GM19452 (cell line): ENCODE measurements at regions not wholly inside any gene's neighbourhood (a gene's known extent, or its start where the extent isn't known, plus 50 kb on each side); places are given as distances from the start of the nearest gene placed in this dataset.

Source experiments
- ATAC-seq: cut with Tn5 transposase; IDR thresholded peaks from one replicate; pipeline ENCODE4 v1.9.1; 2021; ENCODE audit not compliant: unreplicated experiment

DNA sequence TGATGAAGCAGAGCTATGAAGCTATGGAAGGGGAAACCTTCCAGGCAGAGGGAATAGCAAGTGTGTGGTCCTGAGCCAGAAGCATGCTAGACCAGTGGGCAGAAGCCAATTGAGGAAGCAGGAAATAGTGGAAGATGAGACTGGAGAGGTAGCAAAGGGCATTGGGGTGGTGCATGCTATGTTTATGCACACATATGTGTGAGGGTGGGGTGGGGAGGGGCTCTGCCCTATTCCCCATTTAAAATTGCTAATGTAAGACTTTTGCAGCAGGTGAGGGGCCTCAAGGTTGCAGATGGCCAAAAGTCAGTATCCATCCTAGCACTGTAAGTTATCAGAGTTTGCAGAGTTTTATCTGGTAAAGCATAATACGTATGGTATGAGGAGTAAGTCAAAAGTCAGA is 626.6 kb upstream of the KIRREL3 start:
- ATAC-seq: no peak

DNA sequence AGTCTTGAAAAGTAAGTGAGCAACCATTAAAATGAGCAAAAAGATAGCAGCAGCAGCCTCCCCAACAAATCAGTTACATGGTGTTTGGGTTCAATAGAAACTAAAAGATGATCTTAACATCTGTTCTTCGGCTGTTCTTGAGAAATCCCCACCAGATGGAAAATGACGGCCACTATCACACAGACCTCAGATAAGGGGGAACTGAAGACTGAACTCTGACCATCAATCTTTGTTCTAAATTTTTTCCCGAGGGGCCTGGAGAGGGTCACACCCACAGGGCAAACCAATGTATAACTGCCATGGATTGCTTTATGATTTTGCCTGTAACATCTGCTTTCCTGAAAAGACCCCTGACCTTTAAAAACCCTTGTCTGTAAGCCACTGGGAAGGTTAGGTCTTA is 624.8 kb upstream of the KIRREL3 start:
- no peak for ATAC-seq

DNA sequence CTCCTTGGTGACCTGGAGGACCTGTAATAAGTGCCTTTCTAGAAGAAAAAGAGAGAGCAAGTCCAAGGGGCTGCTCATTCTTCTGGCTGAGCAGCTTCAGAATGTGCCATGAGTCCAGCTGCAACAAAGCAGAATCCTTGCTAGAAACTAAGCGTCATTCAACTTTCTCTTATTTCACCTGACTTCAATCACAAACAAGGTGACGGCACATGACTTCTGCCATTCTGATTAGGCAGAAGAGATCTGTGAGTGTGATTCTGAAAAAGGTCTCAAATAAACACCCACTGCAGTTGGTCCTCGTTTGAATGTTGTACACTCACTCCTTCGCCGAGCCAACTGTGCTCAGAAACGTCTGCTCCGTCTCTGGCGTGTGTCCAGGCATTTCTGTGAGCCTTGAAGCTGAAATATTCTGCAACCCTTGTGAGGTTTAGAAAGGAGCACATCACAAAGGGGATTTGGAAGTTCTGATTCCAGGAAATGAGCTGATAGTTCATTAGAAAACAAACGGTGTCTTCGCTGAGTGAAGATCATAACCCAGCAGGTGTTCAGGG is 623.8 kb upstream of the KIRREL3 start:
- no peak for ATAC-seq

DNA sequence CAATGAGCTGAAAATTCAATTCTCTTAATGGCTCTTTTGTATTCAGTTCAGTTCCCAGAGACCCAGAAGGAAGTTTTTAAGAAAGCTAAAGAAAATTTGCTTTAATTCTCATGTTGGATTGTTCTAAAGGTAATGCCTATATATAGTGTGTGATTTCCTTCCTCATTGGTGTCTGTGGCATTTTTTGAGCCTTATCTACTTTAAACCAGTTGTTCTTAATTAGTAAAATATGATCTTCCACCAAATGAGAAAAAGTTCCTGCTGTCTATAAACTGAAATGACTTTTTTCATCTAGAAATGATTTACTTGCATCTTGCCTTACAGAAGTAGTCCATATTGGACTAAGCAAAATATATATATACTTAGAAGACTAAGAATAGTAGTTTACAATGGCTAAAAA is 622.1 kb upstream of the KIRREL3 start:
- no peak for ATAC-seq

DNA sequence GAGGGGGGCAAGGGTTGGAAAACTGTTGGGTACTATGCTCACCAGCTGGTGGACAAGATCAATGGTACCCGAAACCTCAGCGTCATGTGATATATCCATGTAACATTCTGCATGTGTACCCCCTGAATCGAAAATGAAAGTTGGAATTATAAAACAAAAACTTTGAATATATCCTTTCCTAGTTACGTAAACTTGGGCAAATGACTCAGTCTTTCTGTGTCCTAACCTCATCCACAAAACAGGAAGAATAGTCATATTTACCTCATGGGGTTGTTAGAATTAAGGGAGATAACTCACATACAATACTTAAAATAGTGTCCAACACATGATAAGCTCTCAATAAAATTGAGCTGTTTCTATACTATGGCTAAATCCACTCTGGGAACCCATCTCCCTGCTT is 620.1 kb upstream of the KIRREL3 start:
- no peak for ATAC-seq

DNA sequence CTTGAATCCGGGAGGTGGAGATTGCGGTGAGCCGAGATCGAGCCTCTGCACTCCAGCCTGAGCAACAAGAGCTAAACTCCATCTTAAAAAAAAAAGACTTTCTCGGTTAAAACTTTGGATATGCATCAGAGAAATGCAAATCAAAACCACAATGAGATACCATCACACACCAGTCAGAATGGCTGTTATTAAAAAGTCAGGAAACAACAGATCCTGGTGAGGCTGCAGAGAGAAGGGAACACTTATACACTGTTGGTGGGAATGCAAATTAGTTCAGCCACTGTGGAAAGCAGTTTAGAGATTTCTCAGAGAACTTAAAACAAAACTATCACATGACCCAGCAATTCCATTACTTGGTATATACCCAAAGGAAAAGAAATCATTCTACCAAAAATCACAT is 619.4 kb upstream of the KIRREL3 start:
- no peak for ATAC-seq

DNA sequence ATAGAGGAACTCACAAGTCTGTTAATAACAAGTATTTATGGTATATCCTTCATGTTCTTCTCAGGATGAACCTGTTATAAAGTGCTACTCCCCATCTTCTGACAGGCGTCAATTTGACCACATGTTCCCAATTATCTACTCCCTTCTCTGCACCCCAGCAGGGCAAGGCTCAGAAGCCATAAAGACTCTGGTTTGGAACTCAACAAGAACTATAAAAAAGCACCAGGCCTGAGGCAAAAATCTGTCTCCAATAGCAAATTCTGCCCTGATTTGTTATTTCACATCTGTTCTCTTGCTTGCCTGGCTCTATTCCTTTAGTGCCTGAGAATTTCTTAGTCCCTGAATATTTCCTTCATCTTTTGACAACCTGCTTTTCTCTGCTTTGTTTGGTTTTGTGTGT is 618.2 kb upstream of the KIRREL3 start:
- no peak for ATAC-seq

DNA sequence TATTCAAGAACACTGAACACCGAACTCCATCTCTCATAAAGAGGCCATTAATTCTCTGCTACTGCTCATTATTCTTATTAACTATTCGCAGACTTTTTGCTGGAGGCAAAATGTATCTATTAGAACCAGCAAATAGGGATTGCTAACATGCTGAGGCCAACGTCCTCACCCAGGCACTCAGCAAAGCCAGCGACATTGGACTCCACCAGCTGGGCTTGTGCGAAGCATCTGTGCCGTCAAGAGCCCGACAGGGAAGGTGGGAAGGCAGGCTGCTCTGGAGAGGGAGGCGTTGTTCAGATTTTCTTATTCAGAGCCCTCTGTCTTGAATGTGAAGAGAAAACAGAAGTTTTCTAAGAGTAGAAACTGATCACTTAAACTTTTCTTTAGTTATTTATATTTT is 615.6 kb upstream of the KIRREL3 start:
- no peak for ATAC-seq

DNA sequence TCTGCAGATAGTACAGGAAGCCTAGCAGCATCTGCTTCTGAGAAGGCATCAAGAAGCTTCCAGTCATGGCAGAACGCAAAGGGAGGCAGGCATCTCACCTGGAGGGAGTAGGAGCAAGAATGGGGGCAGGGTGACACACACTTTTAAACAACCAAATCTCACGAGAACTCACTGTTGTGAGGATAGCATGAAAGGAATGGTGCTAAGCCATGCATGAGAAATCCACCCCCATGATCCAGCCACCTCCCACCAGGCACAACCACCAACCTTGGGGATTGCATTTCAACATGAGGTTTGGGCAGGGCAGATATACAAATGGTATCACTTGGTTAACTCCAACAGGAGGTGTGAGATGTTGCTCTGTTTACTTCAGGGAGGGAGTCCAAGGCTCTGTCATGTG is 612.0 kb upstream of the KIRREL3 start:
- ATAC-seq: no peak

DNA sequence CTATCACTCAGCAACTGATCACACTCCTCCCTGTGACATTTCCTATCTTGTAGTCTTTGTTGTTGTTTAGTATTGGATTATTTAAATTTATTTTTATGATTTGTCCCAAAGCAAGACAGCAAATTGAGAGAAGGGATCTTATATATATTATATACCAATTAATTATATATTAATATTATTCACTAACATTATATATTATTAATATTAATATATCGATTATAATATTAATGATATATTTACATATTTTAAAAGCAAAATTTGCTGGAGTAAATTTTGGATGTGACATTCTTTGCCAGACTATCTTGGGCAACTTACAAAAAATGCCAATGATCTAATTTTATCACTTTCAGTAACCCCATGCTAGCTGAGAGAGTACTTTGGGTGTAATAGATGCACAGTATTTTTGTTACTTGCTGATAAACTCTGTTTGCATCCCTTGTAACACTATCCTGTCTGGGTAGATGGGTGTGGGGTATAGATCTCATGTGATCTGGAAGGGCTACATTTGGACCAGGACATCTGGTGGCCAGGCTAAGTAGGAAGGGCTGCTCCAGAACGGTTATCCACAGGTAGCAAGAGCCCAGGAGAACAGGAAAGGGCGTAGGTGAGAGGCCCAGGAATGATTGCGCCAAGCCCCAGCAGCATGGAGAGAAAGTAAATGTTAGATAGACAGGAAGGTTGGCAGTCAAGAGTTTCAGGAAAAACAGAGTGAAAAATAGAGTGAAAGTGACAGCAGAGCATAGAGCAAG is 608.6 kb upstream of the KIRREL3 start:
- ATAC-seq: no peak

DNA sequence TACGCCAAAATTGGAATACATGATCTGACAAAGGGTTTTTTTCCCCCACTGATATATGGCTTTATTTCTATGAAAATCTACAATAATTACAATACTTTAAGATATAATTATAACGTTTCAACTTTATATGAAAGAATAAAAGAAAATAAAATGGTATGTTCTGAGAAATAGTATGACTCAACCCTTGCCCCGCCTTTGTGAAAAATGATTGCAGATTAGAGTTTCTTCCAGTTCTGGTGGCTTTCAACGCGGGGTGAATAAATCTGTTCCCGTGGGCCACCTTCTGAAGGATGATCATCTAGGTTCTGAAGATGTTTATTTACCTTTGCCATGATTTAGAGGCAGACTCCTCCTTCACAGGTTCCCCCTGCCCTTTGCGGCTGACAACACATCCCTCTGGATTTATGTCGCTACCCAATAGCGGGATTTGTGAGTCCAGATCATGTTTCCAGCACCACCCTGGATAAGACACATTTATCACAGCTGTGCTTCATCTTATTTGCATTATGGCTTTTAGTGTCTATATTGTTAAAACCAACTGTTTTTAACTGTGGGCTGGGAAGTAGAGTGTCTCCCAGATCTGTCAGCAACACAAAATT is 607.0 kb upstream of the KIRREL3 start:
- no peak for ATAC-seq

DNA sequence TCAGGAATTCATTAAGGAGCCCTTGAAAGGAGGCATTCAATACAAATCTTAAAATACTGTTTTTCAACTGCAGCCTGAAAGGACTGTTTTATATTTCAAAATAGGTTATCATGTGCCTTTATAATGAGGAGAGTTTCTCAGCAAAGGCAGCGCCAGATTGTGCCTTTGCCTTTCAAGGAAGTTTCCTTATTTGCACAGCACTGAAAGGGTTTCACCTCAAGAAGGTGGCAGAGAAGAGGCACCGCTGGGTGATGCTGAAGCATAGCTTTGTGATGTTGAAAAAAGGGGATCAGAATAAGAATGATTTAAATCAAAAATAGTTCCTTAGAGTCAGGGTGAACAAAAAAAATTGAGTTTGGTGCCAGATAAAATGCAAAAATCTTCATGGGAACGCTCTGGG is 601.0 kb upstream of the KIRREL3 start:
- no peak for ATAC-seq

DNA sequence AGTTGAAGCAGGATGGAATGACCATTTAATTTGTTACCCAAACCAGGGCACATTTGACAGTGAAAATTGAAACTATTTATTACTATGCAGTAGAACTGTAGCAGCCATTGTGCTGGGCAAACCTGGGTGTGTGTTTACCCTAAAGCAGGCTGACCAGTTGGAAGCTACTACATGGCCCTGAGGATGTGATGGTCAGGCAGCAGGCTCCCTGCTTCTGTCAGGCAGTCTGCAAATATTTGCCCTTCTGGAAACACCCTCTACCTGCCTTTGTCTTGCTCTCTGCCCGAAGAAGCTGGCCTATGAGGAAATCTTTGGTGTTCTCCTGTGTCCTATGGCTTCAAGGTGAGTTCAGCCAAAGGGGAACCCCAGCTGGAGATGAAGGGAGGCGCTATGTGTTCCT is 600.1 kb upstream of the KIRREL3 start:
- ATAC-seq: no peak

DNA sequence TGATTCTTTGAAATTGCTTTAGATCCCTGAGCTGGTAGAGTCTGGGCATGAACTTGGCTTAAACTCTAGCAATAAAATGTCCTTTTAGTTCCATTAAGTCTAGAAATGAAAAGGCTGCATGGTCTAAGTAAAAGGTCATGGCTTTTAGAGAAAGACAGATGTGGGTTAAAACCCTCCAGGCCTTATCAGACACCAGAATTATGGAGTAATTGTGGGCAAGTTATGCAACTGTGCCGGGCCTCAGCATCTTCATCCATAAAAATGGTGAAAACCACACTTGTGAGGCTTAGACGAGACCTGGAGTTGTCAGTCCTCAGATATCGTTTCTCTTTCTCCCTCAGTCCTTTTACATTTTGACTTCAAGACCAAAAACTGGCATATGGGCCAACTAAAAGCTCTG is 597.9 kb upstream of the KIRREL3 start:
- no peak for ATAC-seq

DNA sequence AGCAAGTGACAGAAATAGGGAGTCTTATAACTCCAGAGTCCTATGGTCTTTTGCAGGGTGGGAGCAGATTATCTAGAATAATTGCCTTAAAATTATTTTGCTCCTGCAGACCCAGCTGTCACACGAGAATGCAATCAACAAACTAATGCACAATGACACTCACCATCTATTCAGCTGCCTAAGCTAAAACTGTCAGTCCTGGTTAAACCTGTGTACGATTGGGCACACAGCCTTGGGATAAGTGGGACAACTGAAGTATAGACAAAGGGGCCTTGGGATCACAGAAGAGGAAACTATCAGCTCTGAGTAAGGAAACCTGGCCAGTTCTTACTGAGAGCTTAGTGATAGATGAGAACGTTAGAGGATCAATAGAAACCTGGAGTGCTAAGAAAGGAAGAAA is 595.9 kb upstream of the KIRREL3 start:
- ATAC-seq: no peak

DNA sequence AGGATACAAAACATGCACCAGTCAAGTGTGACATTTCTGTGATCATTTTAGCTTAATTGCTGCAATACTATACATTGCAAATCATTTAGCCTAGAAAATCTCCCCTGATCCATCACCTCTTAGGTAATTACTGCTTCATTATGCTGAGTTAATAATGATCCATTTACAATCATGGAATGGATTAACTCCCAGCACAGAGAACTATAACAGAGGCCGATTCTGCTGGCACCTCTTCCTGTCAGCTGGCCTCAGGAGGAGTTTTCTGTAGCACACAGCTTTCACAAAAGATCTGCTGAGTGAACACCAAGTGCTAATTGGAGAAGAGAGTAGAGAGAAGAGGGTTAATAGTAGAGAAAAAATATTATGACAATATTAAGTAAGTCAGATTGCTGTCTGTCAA is 591.8 kb upstream of the KIRREL3 start:
- no peak for ATAC-seq

DNA sequence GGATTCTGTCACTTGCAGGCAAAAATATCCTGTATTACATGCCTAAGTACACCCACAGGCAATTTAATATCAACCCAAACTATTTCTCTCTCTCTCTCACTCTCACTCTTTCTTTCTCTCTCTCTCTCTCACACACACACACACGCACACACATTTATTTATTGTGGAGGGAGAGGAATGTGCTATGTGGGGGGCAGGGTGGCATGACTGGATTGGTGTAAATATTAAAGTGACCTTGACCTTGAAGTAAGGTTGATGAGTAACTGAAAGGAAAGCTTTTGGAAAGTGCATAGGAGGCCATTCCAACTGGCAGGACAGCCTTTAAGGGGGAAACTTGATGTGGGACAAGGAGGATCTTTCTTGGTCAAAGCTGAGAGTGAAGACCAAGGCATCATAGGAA is 589.7 kb upstream of the KIRREL3 start:
- ATAC-seq: no peak

DNA sequence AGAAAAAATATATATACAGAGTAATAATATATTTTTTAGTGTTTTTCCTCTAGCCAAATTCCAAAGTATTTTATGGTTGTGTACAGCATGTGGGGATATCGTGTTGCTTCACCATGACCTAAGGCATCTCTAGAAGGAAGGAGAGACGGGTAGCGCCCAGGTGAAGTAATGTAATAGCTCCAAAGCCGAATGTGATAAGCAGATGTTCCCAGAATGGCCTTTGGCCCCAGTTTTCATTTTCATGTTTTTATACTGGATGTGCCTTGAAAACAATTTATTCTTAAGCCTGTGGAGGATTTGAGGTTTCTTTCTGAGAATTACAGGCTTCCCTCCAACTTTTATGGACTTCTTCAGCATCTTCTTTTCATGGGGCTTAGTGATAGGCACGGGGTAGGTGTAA is 587.9 kb upstream of the KIRREL3 start:
- ATAC-seq: no peak

DNA sequence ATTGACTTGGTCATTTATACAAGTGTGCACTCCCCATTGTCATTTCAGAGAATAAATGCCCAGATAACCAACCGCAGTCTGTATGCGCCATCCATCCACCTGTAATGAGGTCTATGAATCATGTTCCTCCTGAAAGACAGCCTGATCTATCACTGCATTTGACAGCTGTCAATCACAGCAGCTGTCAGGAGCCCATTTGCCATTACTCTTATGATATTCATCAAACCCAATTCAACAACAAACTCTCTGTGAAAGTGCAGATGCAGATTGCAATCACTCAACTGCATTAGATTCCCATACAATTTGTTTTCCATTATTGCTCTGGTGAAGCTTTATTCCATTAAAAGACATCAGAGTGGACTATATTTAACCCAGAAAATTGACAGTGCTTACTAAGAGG is 586.9 kb upstream of the KIRREL3 start:
- ATAC-seq: no peak

DNA sequence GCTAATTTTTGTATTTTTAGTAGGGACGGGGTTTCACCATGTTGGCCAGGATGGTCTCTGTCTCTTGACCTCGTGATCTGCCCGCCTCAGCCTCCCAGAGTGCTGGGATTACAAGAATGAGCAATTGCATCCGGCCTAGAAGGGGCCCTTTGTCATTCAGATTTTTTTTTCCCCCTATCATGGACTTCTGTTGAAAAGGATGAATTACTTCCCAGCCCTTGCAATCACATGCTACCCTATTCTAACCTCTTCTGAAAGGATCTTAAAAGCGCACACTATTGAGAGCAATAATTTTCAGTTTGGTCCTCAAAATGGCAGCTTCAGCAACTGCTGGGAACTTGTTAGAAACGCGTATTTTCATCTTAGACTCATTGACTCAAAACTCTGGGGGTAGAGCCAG is 575.6 kb upstream of the KIRREL3 start:
- no peak for ATAC-seq

DNA sequence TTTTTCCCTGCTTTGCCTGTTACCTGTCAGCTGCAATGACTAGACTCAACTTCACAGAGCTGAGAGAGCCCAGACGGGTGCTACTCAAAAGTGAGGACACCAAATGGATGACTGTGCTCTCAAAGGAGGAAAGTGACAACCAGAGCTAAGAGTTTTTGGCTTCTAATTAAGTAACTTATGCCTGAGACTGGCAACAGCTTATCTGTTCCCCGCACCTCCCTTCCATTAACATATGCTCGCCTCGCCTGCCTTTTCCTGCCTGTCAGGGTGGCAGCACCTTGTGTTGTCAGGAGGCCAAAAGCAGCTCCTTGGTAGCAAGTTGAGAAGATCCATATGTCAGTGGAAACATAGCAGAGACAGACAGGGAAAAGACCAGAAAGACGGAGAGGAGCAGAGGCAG is 573.9 kb upstream of the KIRREL3 start:
- ATAC-seq: no peak

DNA sequence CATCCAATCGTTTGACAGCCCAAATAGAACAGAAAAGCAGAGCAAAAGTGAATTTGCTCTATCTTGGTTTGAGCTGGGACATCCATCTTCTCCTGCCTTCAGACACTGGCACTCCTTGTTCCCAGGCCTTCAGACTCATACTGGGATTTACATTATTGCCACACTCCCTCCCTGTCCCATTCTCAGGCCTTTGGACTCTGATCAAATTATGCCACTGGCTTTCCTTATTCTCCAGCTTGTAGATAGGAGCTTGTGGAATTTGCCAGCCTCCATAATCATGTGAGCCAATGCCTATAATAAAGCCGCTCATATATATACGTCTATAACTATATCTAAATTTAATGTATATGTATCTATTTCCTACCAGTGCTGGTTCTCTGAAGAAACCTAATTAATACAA is 568.3 kb upstream of the KIRREL3 start:
- no peak for ATAC-seq
